GM12878 (cell line): ENCODE measurements at regions not wholly inside any gene's neighbourhood (a gene's known extent, or its start where the extent isn't known, plus 50 kb on each side); places are given as distances from the start of the nearest gene placed in this dataset.

Experiments
- ATAC-seq: fragments of 200-7000 bp; cut with Tn5 transposase; 3 replicates; pipeline ENCODE4 v1.9.1; 2020; ENCODE audit warnings: mild to moderate bottlenecking, moderate library complexity
- BruUV-seq: library from RNA; stranded (reverse); fragments of 400-500 nt; replicated peaks from 2 replicates; lab custom pipeline; 2021; lab: Mats Ljungman, UMichigan
- CTCF ChIA-PET: fragments of 300-600 bp; sonication (Branson Sonifier 250); formaldehyde crosslinking; extraction: SDS; loops from one replicate; lab custom pipeline; 2021; ENCODE audit warnings: inconsistent platforms; lab: Yijun Ruan, JAX
- POLR2A ChIA-PET: fragments of 350-600 bp; formaldehyde crosslinking; extraction: SDS; loops from one replicate; lab custom pipeline; 2021; ENCODE audit warnings: inconsistent platforms; lab: Charles Lee
- RAD21 ChIA-PET: fragments of 300-600 bp; sonication (Branson Sonifier 250); formaldehyde crosslinking; loops from one replicate; lab custom pipeline; 2023; ENCODE audit warnings: antibody characterized with exemption; ENCODE audit not compliant: unreplicated experiment; lab: Charles Lee
- SMC1A ChIA-PET: fragments of 300-600 bp; sonication (Branson Sonifier 250); formaldehyde crosslinking; loops from one replicate; lab custom pipeline; 2023; ENCODE audit not compliant: unreplicated experiment, uncharacterized antibody; lab: Charles Lee
- DNase-seq: peaks from one replicate; pipeline ENCODE4 v3.0.0-alpha.2; 2011; ENCODE audit warnings: low read depth, low spot score
- FAIRE-seq: peaks from 3 replicates; lab custom pipeline; 2011; peaks lifted over from hg19 to GRCh38; lab: Jason Lieb, UNC
- H2AFZ ChIP-seq: 2 replicates; pipeline ENCODE4 v1.6.0; 2011; ENCODE audit warnings: low read depth, low read length, control low read depth; ENCODE audit not compliant: control insufficient read depth
- H3K27ac ChIP-seq: 2 replicates; pipeline ENCODE4 v1.5.1; 2011; ENCODE audit warnings: control low read depth; ENCODE audit not compliant: control insufficient read depth, insufficient read depth
- H3K27me3 ChIP-seq, 2 experiments: replicated peaks in 1 of 2; 2 replicates each; pipeline versions ENCODE4 v1.6.0 to v1.6.1; 2011; ENCODE audit warnings: low read length in 1 of 2; ENCODE audit not compliant: control insufficient read depth in 2 of 2, insufficient read depth in 2 of 2
- H3K36me3 ChIP-seq, 2 experiments: 2 replicates each; pipeline ENCODE4 v1.5.1; 2011; ENCODE audit warnings: low read length in 1 of 2; ENCODE audit not compliant: control insufficient read depth in 2 of 2, insufficient read depth in 2 of 2
- H3K4me1 ChIP-seq: 2 replicates; pipeline ENCODE4 v1.6.1; 2011; ENCODE audit warnings: mild to moderate bottlenecking, low read length, moderate library complexity, mixed read lengths; ENCODE audit not compliant: control insufficient read depth, insufficient read depth
- H3K4me2 ChIP-seq: 2 replicates; pipeline ENCODE4 v1.6.0; 2011; ENCODE audit warnings: control low read depth; ENCODE audit not compliant: control insufficient read depth, insufficient read depth
- H3K4me3 ChIP-seq: fragments of 200-600 bp; sonication (generic); 2 replicates; pipeline ENCODE4 v1.5.1; 2016
- H3K79me2 ChIP-seq: 2 replicates; pipeline ENCODE4 v1.6.0; 2011; ENCODE audit warnings: low read length; ENCODE audit not compliant: control insufficient read depth, insufficient read depth
- H3K9ac ChIP-seq: 2 replicates; pipeline ENCODE4 v1.8.0; 2011; ENCODE audit warnings: low read length, control low read depth, mixed read lengths; ENCODE audit not compliant: control insufficient read depth, insufficient read depth
- H3K9me3 ChIP-seq: replicated peaks from 3 replicates; pipeline ENCODE4 v1.5.1; 2011; ENCODE audit warnings: mild to moderate bottlenecking, low read length; ENCODE audit not compliant: control insufficient read depth, insufficient read depth
- H4K20me1 ChIP-seq: 2 replicates; pipeline ENCODE4 v1.6.0; 2011; ENCODE audit not compliant: control insufficient read depth, insufficient read depth
- ATF7 ChIP-seq: fragments of 450-650 bp; IDR thresholded peaks from 2 replicates; pipeline ENCODE4 v1.6.1; 2016; ENCODE audit warnings: low read depth, mild to moderate bottlenecking
- BCL11A ChIP-seq: IDR thresholded peaks from 2 replicates; pipeline ENCODE4 v1.6.1; 2011; ENCODE audit warnings: low read depth, low read length
- CREB1 ChIP-seq: IDR thresholded peaks from 2 replicates; pipeline ENCODE4 v1.6.1; 2012; ENCODE audit warnings: low read depth, mild to moderate bottlenecking, inconsistent platforms
- CREM ChIP-seq: IDR thresholded peaks from 2 replicates; pipeline ENCODE4 v1.6.1; 2014; ENCODE audit warnings: antibody characterized with exemption, low read depth
- GABPA ChIP-seq: IDR thresholded peaks from 2 replicates; pipeline ENCODE4 v1.6.1; 2014; ENCODE audit warnings: antibody characterized with exemption, low read depth, mild to moderate bottlenecking, inconsistent platforms
- HDAC6 ChIP-seq: fragments of 200-600 bp; sonication (generic); IDR thresholded peaks from one replicate; pipeline ENCODE4 v1.8.0; 2017; ENCODE audit warnings: antibody characterized with exemption; ENCODE audit not compliant: unreplicated experiment
- IKZF1 ChIP-seq: fragments of 450-650 bp; conservative IDR thresholded peaks from 2 replicates; pipeline ENCODE4 v1.6.1; 2017; ENCODE audit warnings: antibody characterized with exemption, mild to moderate bottlenecking
- MXI1 ChIP-seq: fragments of 150-350 bp; IDR thresholded peaks from 2 replicates; pipeline ENCODE4 v1.6.1; 2011; ENCODE audit warnings: low read depth, mild to moderate bottlenecking, inconsistent platforms, low read length, improper control_type of control experiment
- NR2C1 ChIP-seq: fragments of 450-650 bp; IDR thresholded peaks from 2 replicates; pipeline ENCODE4 v1.6.1; 2017; ENCODE audit warnings: antibody characterized with exemption, mild to moderate bottlenecking, moderate library complexity
- POLR2AphosphoS2 ChIP-seq: IDR thresholded peaks from 2 replicates; pipeline ENCODE4 v1.6.1; 2011; ENCODE audit warnings: low read depth, mild to moderate bottlenecking, low read length, improper control_type of control experiment, moderate library complexity
- RBBP5 ChIP-seq: fragments of 200-600 bp; sonication (generic); conservative IDR thresholded peaks from 2 replicates; pipeline ENCODE4 v1.6.1; 2016
- WGBS: methylation state at CpG from one replicate; pipeline ENCODE4 v1.1.6; 2016; ENCODE audit warnings: low lambda C conversion rate; ENCODE audit not compliant: insufficient replicate concordance, insufficient coverage; ENCODE audit errors: missing lambda C conversion rate; 5-methylcytosine and 5-hydroxymethylcytosine counted together
- in situ Hi-C: fragments of 300-500 bp; cut with MboI; formaldehyde crosslinking; loops from 9 replicates; pipeline ENCODE4 v1.14.3; 2018; ENCODE audit warnings: mixed read lengths
- intact Hi-C: fragments of 100-400 bp; cut with micrococcal nuclease; formaldehyde crosslinking; loops from one replicate; pipeline ENCODE4 v1.14.2; 2022; ENCODE audit not compliant: unreplicated experiment
- TF ChIP-seq, protein P1 (sequence below): IDR thresholded peaks from 2 replicates; pipeline ENCODE4 v1.6.1; 2012; ENCODE audit warnings: mild to moderate bottlenecking, low read depth, low read length
- TF ChIP-seq, protein P2 (sequence below): fragments of 450-650 bp; conservative IDR thresholded peaks from 2 replicates; pipeline ENCODE4 v1.6.1; 2017; ENCODE audit warnings: mild to moderate bottlenecking, moderate library complexity
- TF ChIP-seq, protein P3 (sequence below): fragments of 450-650 bp; IDR thresholded peaks from 2 replicates; pipeline ENCODE4 v1.6.1; 2016; ENCODE audit warnings: mild to moderate bottlenecking
- TF ChIP-seq, protein P4 (sequence below): fragments of 450-650 bp; IDR thresholded peaks from 2 replicates; pipeline ENCODE4 v1.6.1; 2018; ENCODE audit warnings: mild to moderate bottlenecking, low read depth, moderate library complexity; ENCODE audit not compliant: partially characterized antibody
- TF ChIP-seq, protein P5 (sequence below): IDR thresholded peaks from 2 replicates; pipeline ENCODE4 v1.6.1; 2012; ENCODE audit warnings: low read depth, low read length, improper control_type of control experiment

DNA sequence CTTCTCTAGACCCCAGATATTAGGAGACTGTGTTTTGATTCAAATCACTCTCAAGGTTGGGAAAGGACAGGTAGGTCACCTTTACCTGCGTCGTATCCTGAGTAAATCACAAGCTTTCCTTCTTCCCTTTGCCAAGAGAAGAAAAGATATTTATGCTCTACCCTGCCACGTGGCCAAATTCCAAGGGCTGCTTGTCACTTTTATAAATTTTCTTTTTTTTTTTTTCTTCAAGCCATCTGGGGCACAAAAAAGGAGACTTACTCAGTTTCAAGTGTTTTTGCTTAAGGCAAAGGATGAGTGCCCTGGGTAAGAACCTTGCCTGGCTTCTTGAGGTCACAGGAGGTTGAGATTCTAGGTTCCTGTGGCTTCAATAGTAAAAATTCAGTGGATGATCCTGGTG lies 285.1 kb downstream of the TMEM114 start:
- Histone ChIP-seq H2AFZ (no peak overlapping the region), H3K79me2 (no peaks in the 10 kb centered on the region), H3K4me1 (no peaks in the 10 kb centered on the region), H3K27me3 (no peaks in the 10 kb centered on the region), H3K9ac (no peak overlapping the region), H3K4me3 (no peak overlapping the region), H3K9me3 (no peaks in the 10 kb centered on the region), H4K20me1 (no peaks in the 10 kb centered on the region), H3K4me2 (no peak overlapping the region), H3K36me3 (no peaks in the 10 kb centered on the region), H3K27ac (no peak overlapping the region)
- intact Hi-C loops (no loop called here), in situ Hi-C loops (no loop called here)
- RAD21 ChIA-PET: no interaction called here
- CTCF ChIA-PET: no interaction called here
- SMC1A ChIA-PET: no interaction called here
- POLR2A ChIA-PET: no interaction called here
- TF ChIP-seq POLR2AphosphoS2 (no peak), CREB1 (no peak), ATF7 (no peak), GABPA (no peak), HDAC6 (no peak), RBBP5 (no peak), CREM (no peak), NR2C1 (no peak), MXI1 (no peak), BCL11A (no peak), IKZF1 (no peak)
- TF ChIP-seq, protein P1, sequence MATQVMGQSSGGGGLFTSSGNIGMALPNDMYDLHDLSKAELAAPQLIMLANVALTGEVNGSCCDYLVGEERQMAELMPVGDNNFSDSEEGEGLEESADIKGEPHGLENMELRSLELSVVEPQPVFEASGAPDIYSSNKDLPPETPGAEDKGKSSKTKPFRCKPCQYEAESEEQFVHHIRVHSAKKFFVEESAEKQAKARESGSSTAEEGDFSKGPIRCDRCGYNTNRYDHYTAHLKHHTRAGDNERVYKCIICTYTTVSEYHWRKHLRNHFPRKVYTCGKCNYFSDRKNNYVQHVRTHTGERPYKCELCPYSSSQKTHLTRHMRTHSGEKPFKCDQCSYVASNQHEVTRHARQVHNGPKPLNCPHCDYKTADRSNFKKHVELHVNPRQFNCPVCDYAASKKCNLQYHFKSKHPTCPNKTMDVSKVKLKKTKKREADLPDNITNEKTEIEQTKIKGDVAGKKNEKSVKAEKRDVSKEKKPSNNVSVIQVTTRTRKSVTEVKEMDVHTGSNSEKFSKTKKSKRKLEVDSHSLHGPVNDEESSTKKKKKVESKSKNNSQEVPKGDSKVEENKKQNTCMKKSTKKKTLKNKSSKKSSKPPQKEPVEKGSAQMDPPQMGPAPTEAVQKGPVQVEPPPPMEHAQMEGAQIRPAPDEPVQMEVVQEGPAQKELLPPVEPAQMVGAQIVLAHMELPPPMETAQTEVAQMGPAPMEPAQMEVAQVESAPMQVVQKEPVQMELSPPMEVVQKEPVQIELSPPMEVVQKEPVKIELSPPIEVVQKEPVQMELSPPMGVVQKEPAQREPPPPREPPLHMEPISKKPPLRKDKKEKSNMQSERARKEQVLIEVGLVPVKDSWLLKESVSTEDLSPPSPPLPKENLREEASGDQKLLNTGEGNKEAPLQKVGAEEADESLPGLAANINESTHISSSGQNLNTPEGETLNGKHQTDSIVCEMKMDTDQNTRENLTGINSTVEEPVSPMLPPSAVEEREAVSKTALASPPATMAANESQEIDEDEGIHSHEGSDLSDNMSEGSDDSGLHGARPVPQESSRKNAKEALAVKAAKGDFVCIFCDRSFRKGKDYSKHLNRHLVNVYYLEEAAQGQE: no peak
- TF ChIP-seq, protein P2, sequence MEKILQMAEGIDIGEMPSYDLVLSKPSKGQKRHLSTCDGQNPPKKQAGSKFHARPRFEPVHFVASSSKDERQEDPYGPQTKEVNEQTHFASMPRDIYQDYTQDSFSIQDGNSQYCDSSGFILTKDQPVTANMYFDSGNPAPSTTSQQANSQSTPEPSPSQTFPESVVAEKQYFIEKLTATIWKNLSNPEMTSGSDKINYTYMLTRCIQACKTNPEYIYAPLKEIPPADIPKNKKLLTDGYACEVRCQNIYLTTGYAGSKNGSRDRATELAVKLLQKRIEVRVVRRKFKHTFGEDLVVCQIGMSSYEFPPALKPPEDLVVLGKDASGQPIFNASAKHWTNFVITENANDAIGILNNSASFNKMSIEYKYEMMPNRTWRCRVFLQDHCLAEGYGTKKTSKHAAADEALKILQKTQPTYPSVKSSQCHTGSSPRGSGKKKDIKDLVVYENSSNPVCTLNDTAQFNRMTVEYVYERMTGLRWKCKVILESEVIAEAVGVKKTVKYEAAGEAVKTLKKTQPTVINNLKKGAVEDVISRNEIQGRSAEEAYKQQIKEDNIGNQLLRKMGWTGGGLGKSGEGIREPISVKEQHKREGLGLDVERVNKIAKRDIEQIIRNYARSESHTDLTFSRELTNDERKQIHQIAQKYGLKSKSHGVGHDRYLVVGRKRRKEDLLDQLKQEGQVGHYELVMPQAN: no peak
- TF ChIP-seq, protein P3, sequence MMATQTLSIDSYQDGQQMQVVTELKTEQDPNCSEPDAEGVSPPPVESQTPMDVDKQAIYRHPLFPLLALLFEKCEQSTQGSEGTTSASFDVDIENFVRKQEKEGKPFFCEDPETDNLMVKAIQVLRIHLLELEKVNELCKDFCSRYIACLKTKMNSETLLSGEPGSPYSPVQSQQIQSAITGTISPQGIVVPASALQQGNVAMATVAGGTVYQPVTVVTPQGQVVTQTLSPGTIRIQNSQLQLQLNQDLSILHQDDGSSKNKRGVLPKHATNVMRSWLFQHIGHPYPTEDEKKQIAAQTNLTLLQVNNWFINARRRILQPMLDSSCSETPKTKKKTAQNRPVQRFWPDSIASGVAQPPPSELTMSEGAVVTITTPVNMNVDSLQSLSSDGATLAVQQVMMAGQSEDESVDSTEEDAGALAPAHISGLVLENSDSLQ: no peak
- TF ChIP-seq, protein P4, sequence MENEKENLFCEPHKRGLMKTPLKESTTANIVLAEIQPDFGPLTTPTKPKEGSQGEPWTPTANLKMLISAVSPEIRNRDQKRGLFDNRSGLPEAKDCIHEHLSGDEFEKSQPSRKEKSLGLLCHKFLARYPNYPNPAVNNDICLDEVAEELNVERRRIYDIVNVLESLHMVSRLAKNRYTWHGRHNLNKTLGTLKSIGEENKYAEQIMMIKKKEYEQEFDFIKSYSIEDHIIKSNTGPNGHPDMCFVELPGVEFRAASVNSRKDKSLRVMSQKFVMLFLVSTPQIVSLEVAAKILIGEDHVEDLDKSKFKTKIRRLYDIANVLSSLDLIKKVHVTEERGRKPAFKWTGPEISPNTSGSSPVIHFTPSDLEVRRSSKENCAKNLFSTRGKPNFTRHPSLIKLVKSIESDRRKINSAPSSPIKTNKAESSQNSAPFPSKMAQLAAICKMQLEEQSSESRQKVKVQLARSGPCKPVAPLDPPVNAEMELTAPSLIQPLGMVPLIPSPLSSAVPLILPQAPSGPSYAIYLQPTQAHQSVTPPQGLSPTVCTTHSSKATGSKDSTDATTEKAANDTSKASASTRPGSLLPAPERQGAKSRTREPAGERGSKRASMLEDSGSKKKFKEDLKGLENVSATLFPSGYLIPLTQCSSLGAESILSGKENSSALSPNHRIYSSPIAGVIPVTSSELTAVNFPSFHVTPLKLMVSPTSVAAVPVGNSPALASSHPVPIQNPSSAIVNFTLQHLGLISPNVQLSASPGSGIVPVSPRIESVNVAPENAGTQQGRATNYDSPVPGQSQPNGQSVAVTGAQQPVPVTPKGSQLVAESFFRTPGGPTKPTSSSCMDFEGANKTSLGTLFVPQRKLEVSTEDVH: no peak
- TF ChIP-seq, protein P5, sequence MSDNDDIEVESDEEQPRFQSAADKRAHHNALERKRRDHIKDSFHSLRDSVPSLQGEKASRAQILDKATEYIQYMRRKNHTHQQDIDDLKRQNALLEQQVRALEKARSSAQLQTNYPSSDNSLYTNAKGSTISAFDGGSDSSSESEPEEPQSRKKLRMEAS: no peak
- no peak for FAIRE-seq
- no TSS peak for BruUV-seq
- no peak for ATAC-seq
- DNase-seq: no peak
- whole genome bisulfite sequencing: 24% methylated on average over 3 of the region's 3 CpGs
